ENCODE measurements at regions not wholly inside any gene's neighbourhood (a gene's known extent, or its start where the extent isn't known, plus 50 kb on each side); places are given as distances from the start of the nearest gene placed in this dataset.

DNA sequence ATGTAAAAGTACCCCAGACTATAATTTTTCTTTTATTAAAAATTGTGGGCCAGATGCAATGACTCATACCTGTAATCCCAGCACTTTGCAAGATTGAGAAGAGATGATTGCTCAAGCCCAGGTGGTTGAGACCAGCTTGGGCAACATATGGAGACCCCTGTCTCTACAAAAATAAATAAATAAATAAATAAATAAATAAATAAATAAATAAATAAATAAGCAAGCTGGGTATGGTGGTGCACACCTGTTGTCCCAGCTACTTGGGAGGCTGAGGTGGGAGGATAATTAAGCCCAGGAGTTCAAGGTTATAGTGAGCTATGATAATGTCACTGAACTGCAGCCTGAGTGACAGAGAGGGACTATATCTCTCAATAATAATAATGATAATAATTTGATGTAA lies 66.1 kb upstream of the CCDC179 start:
- Histone ChIP-seq H3K4me1 (ENCODE audit: insufficient read depth, low read length) (no peaks in the 10 kb centered on the region), H3K36me3 (ENCODE audit: insufficient read depth, low read length) (no peaks in the 10 kb centered on the region), H3K27ac (ENCODE audit: low read depth in 1 of 2, low read length in 2 of 2) (no peak overlapping the region), H3K27me3 (ENCODE audit: control insufficient read depth in 1 of 2, insufficient read depth in 2 of 2, low read length in 2 of 2) (no peaks in the 10 kb centered on the region), H3K4me3 (ENCODE audit: low read length) (no peak overlapping the region), H3K9me3 (ENCODE audit: control insufficient read depth in 1 of 2, insufficient read depth in 1 of 2, low read length in 2 of 2) (no peaks in the 10 kb centered on the region)
- no peaks in the 10 kb centered on the region for H3K4me1 Mint-ChIP-seq (ENCODE audit: low read depth)
- intact Hi-C loops (cut with DNase I, micrococcal nuclease) = no loop called here
- H3K27ac Mint-ChIP-seq = no peak overlapping the region
- H3K36me3 Mint-ChIP-seq (ENCODE audit: low read depth) = no peaks in the 10 kb centered on the region
- no peak for DNase-seq
- TF ChIP-seq, protein P1, sequence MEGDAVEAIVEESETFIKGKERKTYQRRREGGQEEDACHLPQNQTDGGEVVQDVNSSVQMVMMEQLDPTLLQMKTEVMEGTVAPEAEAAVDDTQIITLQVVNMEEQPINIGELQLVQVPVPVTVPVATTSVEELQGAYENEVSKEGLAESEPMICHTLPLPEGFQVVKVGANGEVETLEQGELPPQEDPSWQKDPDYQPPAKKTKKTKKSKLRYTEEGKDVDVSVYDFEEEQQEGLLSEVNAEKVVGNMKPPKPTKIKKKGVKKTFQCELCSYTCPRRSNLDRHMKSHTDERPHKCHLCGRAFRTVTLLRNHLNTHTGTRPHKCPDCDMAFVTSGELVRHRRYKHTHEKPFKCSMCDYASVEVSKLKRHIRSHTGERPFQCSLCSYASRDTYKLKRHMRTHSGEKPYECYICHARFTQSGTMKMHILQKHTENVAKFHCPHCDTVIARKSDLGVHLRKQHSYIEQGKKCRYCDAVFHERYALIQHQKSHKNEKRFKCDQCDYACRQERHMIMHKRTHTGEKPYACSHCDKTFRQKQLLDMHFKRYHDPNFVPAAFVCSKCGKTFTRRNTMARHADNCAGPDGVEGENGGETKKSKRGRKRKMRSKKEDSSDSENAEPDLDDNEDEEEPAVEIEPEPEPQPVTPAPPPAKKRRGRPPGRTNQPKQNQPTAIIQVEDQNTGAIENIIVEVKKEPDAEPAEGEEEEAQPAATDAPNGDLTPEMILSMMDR (IDR thresholded peaks at IDR 0.05) = no peak
- no peak overlapping the region for H3K4me3 Mint-ChIP-seq
- no peaks in the 10 kb centered on the region for H3K9me3 Mint-ChIP-seq
- no peak for ATAC-seq (ENCODE audit: poor library complexity)
- POLR2A ChIA-PET = no interaction called here
- H3K27me3 Mint-ChIP-seq = no peaks in the 10 kb centered on the region
- CTCF ChIA-PET = no interaction called here

- POLR2A ChIA-PET = no interaction called here
Observed at GRCh38 chr11:22927793-22928192, 67.5 kb upstream of the CCDC179 start.

GRCh38 chr11:22928207-22928917 lies 68.1 kb upstream of the CCDC179 start:
- H3K4me3 ChIP-seq (ENCODE audit: low read length) = no peak overlapping the region
- H3K36me3 ChIP-seq (ENCODE audit: insufficient read depth, low read length) = no peaks in the 10 kb centered on the region
- CTCF ChIA-PET = no interaction called here
- no peaks in the 10 kb centered on the region for H3K4me1 ChIP-seq (ENCODE audit: insufficient read depth, low read length)
- no peak overlapping the region for H3K4me3 Mint-ChIP-seq
- H3K9me3 Mint-ChIP-seq = no peaks in the 10 kb centered on the region
- intact Hi-C loops (cut with DNase I, micrococcal nuclease) = no loop called here
- H3K27ac Mint-ChIP-seq = no peak overlapping the region
- no peaks in the 10 kb centered on the region for H3K4me1 Mint-ChIP-seq (ENCODE audit: low read depth)
- H3K27me3 ChIP-seq (ENCODE audit: control insufficient read depth in 1 of 2, insufficient read depth in 2 of 2, low read length in 2 of 2) = no peaks in the 10 kb centered on the region
- ATAC-seq (ENCODE audit: poor library complexity) (no peak), DNase-seq (no peak)
- TF ChIP-seq, protein P1 (IDR thresholded peaks at IDR 0.05) = no peak
- H3K27me3 Mint-ChIP-seq = no peaks in the 10 kb centered on the region
- H3K9me3 ChIP-seq (ENCODE audit: control insufficient read depth in 1 of 2, insufficient read depth in 1 of 2, low read length in 2 of 2) = no peaks in the 10 kb centered on the region
- H3K36me3 Mint-ChIP-seq (ENCODE audit: low read depth) = no peaks in the 10 kb centered on the region
- no peak overlapping the region for H3K27ac ChIP-seq (ENCODE audit: low read depth in 1 of 2, low read length in 2 of 2)
- POLR2A ChIA-PET = no interaction called here

More at GRCh38 chr11:22927793-22928192, 67.5 kb upstream of the CCDC179 start:
- H3K4me3 ChIP-seq (ENCODE audit: low read length) = no peak overlapping the region
- H3K27ac ChIP-seq (ENCODE audit: low read depth in 1 of 2, low read length in 2 of 2) = no peak overlapping the region
- H3K4me3 Mint-ChIP-seq = no peak overlapping the region
- H3K9me3 ChIP-seq (ENCODE audit: control insufficient read depth in 1 of 2, insufficient read depth in 1 of 2, low read length in 2 of 2) = no peaks in the 10 kb centered on the region
- ATAC-seq (ENCODE audit: poor library complexity) (no peak), DNase-seq (no peak)
- no peaks in the 10 kb centered on the region for H3K4me1 Mint-ChIP-seq (ENCODE audit: low read depth)
- intact Hi-C loops (cut with DNase I, micrococcal nuclease) = no loop called here
- H3K9me3 Mint-ChIP-seq = no peaks in the 10 kb centered on the region
- H3K4me1 ChIP-seq (ENCODE audit: insufficient read depth, low read length) = no peaks in the 10 kb centered on the region
- H3K27me3 Mint-ChIP-seq = no peaks in the 10 kb centered on the region
- CTCF ChIA-PET = no interaction called here
- TF ChIP-seq, protein P1 (IDR thresholded peaks at IDR 0.05) = no peak
- H3K27me3 ChIP-seq (ENCODE audit: control insufficient read depth in 1 of 2, insufficient read depth in 2 of 2, low read length in 2 of 2) = no peaks in the 10 kb centered on the region
- H3K27ac Mint-ChIP-seq = no peak overlapping the region
- H3K36me3 ChIP-seq (ENCODE audit: insufficient read depth, low read length) = no peaks in the 10 kb centered on the region
- no peaks in the 10 kb centered on the region for H3K36me3 Mint-ChIP-seq (ENCODE audit: low read depth)
